Lower leg skin (tissue), 4 donors: ENCODE measurements at regions not wholly inside any gene's neighbourhood (a gene's known extent, or its start where the extent isn't known, plus 50 kb on each side); places are given as distances from the start of the nearest gene placed in this dataset.

Source experiments
- DNase-seq, 2 donors: peaks; one replicate each; pipeline ENCODE4 v3.0.0-alpha.2; 2019; ENCODE audit warnings: low spot score in 2 of 2
- H3K4me3 ChIP-seq: fragments of 200-600 bp; sonication (generic); 2 replicates; pipeline ENCODE4 v1.5.1; 2017; ENCODE audit warnings: mild to moderate bottlenecking, low read depth; ENCODE audit not compliant: poor library complexity, severe bottlenecking
- CTCF ChIP-seq, 3 donors: fragments of 450-650 bp; IDR thresholded peaks; one replicate each; pipeline ENCODE4 v1.5.1; 2016; ENCODE audit warnings: antibody characterized with exemption in 3 of 3, mild to moderate bottlenecking in 3 of 3, moderate library complexity in 2 of 3
- POLR2A ChIP-seq, 2 donors: fragments of 450-650 bp; IDR thresholded peaks; one replicate each; pipeline ENCODE4 v1.6.1; 2016 to 2017; ENCODE audit warnings: antibody characterized with exemption in 2 of 2, mild to moderate bottlenecking in 1 of 2, moderate library complexity in 1 of 2
- WGBS, 2 donors: methylation state at CpG; one replicate each; pipeline ENCODE4 v1.1.5; 2018; 5-methylcytosine and 5-hydroxymethylcytosine counted together
- intact Hi-C: fragments of 100-400 bp; cut with DNase I; formaldehyde crosslinking; loops from one replicate; pipeline ENCODE4 v1.15.0; 2023; ENCODE audit warnings: low total_unique reads

GRCh38 chr16:52957199-52957598 lies 95.5 kb downstream of the CHD9NB start:
- TF ChIP-seq POLR2A (IDR thresholded peaks at IDR 0.05) = no peak
- TF ChIP-seq CTCF (IDR thresholded peaks at IDR 0.05) = no peak
- no peak for DNase-seq
- H3K4me3 ChIP-seq = no peak overlapping the region
- 94 to 95% methylated on average over 3 of the region's 3 CpGs for WGBS, 2 donors
- intact Hi-C loops = no loop called here

- no peak overlapping the region for H3K4me3 ChIP-seq
- no peak for DNase-seq
- 92 to 93% methylated on average over 1 of the region's 1 CpG for WGBS, 2 donors
- intact Hi-C loops = no loop called here
- TF ChIP-seq CTCF (IDR thresholded peaks at IDR 0.05) (no peak), POLR2A (IDR thresholded peaks at IDR 0.05) (no peak)
These were observed 96.7 kb downstream of the CHD9NB start for GRCh38 chr16:52956044-52956443.

GRCh38 chr16:52953215-52953614 lies 99.5 kb downstream of the CHD9NB start:
- TF ChIP-seq CTCF (IDR thresholded peaks at IDR 0.05) = no peak
- no peak for TF ChIP-seq POLR2A (IDR thresholded peaks at IDR 0.05)
- intact Hi-C loops = no loop called here
- H3K4me3 ChIP-seq = no peak overlapping the region
- 51 to 56% methylated on average over 4 of the region's 4 CpGs for WGBS, 2 donors
- no peak for DNase-seq

GRCh38 chr16:52948946-52949345 lies 103.8 kb downstream of the CHD9NB start:
- no peak for TF ChIP-seq POLR2A (IDR thresholded peaks at IDR 0.05)
- TF ChIP-seq CTCF (IDR thresholded peaks at IDR 0.05) = no peak
- intact Hi-C loops = no loop called here
- WGBS, 2 donors = 56 to 65% methylated on average over 3 of the region's 3 CpGs
- no peak overlapping the region for H3K4me3 ChIP-seq
- no peak for DNase-seq

GRCh38 chr16:52932321-52932720 lies 120.4 kb downstream of the CHD9NB start:
- H3K4me3 ChIP-seq = no peak overlapping the region
- TF ChIP-seq POLR2A (IDR thresholded peaks at IDR 0.05) (no peak), CTCF (IDR thresholded peaks at IDR 0.05) (no peak)
- DNase-seq = no peak
- 52 to 59% methylated on average over 2 of the region's 2 CpGs for WGBS, 2 donors
- intact Hi-C loops = no loop called here
